ENCODE measurements at regions not wholly inside any gene's neighbourhood (a gene's known extent, or its start where the extent isn't known, plus 50 kb on each side); places are given as distances from the start of the nearest gene placed in this dataset.
"Not testable (repeated sequence)": the region's sequence is repeated elsewhere in the genome, so short reads cannot be mapped to it uniquely, and the experiment has no call there.

DNA sequence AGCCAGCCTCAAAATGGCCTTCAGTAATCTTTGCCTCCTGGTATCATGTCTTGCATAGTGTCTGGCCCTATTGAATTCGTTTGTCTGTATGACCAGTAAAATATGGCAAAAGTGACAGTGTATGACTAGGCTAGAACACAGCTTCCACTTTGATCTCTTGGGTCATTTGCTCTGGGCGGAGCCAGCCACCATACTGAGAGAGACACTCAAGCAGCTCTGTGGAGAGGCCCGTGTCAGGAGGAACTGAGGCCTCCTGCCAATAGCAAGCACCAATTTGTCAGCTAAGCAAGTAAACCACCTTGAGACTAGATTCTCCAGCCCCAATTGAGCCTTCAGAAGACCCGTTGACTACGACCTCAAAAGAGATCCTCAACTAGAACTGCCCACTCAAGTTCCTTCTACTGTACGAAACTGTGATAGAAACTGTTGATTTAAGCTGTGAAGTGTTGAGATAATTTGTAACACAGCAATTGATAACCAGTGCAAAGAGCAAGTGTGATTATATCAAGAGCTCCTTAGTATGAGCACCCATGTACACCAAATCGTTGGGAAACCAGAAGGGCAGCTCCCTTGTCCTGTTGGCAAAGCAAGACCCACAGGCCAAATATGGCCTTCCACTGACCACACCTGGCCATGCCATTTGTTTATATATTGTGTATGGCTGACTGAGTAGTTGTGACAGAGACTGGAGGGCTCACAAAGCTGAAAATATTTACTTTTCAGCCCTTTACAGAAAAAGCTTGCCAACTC, 52.7 kb upstream of the SERBP1 start:
- in situ Hi-C loops (cut with HindIII; ENCODE audit: low sequenced_read_pairs) = no loop called here

DNA sequence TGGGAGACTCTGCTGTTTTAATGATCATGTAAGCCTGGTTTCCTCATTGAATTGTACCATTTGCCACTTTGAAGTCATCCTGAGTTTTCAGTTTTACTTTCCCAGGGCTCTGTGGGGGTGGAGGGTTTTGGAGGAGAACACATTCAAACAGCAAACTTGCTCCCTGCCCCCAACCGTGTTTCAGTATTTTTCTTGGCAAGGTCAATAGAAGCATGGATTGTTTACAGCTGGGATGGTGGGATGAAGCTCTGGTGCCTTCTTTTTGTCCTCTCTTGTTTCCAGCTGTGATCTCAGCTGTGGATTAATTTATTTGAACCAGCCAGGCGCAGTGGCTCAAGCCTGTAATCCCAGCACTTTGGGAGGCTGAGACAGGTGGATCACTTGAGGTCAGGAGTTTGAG, 54.3 kb upstream of the SERBP1 start:
- in situ Hi-C loops (cut with HindIII; ENCODE audit: low sequenced_read_pairs) = no loop called here

DNA sequence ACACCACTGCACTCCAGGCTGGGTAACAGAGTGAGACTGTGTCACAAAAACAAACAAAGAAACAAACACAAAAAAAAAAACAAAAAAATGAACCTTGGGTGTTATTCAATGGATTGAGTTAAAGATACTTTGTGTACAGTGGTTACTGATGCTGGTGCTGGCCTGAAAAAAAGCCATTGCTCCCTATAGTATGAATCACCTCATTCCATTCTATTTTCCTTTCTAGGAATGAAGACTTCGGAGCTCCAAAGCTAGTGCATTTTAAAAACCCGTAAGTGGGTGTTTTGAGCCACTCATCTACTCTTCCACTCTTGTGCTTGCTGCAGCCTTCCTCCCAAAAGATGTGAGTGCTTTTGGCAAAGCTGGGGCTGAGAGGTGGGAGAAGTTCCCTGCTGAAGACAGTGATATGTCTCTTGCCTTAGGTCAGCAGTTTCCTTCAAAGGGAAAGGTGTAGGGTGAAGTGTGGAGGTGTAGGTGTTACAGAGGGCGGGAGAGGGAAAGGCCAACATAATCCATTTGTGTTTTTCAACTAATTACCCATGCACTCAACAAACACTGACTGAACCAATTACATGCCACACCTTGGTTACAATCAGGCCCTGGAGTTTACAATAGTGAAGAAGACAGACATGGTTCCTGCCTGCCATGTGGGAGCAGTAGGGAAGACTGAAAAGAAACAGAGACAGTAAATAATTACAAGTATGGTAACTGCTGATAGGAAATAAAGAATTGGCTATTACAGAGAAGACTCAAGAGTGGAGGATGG, 55.0 kb upstream of the SERBP1 start:
- in situ Hi-C loops (cut with HindIII; ENCODE audit: low sequenced_read_pairs) = no loop called here

DNA sequence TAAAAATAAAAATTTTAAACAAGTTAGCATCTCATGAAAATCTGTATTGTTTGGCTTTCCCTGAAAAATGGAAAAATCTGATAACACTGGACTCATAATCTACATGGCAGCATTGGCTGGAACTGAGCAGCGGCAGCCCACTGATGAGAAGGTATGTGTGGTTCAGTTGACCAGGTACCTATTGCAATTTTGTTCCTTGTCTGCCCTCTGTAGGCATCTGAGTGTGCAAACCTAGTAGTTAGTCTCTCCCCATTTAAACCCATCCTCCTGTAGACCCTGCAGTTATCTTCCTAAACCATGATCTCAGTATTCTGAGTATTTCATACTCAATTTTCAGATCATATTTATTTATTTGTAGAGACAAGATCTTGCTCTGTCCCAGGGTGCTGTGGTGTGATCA, 59.4 kb upstream of the SERBP1 start:
- in situ Hi-C loops (cut with HindIII; ENCODE audit: low sequenced_read_pairs) = no loop called here

DNA sequence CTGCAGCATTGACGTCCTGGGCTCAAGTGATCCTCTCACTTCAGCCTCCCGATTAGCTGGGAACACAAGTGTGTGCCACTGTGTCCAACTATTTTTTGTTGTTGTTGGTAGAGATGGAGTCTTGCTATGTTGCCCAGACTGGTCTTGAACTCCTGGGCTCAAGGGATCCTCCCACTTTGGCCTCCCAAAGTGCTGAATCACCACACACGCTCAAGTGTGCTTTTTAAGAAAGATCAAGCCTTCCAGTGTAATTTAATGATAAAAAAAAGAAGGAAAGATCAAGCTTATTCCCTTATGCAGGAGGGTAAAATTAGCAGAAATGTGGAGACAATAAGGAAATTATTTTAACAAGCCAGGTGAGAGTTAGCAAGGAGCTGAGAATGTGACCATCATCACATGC, 61.1 kb upstream of the SERBP1 start:
- in situ Hi-C loops (cut with HindIII; ENCODE audit: low sequenced_read_pairs) = no loop called here

DNA sequence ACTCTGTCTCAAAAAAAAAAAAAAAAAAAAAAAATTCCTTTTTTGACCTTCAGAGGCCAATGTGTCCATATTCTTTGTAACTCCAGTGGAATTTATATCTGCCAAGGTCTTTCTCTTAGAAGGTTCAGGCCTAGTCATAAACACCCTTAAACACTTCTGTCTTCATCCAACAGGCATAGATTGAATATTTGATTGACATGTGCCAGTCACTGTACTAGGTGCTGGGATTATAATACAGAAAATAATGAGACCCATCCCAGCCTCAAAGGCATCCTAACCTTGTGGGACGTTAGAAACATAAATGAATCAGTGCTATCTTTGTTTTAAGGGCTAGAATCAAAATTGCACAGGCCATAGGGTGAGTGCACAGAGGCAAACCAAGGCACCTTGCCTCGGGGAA, 62.9 kb upstream of the SERBP1 start:
- in situ Hi-C loops (cut with HindIII; ENCODE audit: low sequenced_read_pairs) = no loop called here

DNA sequence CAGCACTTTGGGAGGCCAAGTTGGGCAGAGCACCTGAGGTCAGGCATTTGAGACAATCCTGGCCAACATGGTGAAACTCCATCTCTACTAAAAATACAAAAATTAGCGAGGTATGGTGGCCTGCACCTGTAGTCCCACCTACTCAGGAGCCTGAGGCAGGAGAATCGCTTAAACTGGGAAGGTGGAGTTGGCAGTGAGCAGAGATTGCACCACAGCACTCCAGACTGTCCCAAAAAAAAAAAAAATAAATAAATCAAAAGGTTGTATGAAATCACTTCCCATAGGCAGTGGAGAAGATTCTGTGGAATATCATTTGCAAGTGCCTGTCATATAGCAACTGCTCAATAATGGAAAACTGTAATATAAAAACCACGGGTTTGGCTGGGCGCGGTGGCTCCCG, 65.1 kb upstream of the SERBP1 start:
- in situ Hi-C loops (cut with HindIII; ENCODE audit: low sequenced_read_pairs) = no loop called here

DNA sequence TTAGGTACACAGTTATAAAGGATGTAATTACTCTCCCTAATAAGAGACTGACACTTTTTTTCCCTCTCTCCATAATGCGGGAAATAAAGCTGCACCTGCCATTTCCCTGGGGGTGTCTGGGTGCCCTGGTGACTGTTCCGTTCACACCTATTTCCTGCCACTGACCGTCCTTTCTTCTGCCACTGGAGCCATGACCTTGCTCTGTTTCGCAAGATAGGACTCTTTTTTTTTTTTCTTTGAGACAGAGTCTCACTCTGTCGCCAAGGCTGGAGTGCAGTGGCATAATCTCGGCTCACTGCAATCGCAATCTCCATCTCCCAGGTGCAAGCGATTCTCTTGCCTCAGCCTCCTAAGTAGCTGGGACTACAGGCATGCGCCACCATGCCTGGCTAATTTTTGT, 66.1 kb upstream of the SERBP1 start:
- in situ Hi-C loops (cut with HindIII; ENCODE audit: low sequenced_read_pairs) = no loop called here

DNA sequence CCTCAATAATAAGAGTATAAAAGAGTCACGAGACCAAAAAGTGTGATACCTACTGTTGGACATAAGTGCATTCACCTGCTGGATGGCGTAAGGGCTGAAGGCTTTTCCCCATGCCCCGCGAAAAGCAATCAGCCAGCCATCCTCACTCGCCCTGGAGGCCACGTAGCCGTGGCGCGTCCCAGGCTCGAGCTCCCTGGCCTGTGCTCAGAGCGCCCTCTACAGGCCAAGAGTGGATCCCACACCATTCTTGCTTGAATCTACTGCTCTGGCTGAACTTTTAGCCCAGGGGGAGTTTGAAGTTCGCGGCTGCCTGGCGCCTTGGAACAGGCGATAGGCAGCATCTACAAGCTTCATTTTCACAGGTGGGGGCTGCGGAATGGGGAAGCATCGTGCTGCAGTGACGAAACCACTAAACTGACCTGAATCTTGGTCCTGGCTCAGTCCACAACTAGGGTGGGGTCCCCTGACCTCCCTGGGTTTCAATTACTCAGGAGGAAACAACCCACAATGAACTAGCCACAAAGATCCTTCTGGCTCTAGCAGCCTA, 70.3 kb upstream of the SERBP1 start:
- in situ Hi-C loops (cut with HindIII; ENCODE audit: low sequenced_read_pairs) = loop anchor here (5.0 kb wide), 3 partner anchors 73 to 258 kb away; no protein-coding TSS in a partner anchor

DNA sequence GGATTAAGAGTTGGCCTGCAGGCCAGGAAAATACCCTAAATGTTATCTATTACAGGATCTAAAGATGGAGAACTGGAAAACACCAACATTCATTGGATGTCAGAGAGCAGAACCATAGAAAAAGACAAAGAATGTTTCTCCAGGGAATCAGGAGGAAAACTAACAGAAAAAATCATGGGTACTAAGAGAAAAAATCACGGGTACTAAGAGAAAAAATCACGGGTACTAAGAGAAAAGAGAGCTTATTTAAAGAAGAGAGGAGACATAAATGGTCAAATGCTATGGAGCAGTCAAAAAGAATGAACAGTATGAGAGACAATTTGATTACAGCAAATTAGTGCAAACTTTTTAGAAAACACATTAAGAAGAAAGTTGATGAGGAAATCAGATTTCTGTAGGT, 73.8 kb upstream of the SERBP1 start:
- in situ Hi-C loops (cut with HindIII; ENCODE audit: low sequenced_read_pairs) = loop anchor here (5.0 kb wide), 3 partner anchors 77 to 262 kb away; no protein-coding TSS in a partner anchor

DNA sequence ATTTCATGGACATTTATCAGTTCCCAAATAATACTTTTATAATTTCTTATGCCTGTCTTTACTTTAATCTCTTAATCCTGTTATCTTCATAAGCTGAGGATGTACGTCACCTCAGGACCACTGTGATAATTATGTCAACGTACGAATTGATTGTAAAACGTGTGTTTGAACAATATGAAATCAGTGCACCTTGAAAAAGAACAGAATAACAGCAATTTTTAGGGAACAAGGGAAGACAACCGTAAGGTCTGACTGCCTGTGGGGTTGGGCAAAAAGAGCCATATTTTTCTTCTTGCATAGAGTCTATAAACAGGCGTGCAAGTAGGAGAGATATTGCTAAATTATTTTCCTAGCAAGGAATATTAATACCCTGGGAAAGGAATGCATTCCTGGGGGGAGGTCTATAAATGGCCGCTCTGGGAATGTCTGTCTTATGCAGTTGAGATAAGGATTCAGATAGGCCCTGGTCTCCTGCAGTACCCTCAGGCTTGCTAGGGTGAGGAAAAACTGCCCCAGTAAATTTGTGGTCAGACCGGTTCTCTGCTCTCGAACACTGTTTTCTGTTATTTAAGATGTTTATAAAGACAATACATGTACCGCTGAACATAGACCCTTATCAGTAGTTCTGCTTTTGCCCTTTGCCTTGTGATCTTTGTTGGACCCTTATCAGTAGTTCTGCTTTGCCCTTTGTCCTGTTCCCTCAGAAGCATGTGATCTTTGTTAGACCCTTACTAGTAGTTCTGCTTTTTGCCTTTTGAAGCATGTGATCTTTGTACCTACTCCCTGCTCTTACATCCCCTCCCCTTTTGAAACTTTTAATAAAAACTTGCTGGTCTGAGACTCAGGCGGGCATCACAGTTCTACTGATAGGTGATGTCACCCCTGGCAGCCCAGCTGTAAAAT, 83.4 kb upstream of the SERBP1 start:
- in situ Hi-C loops (cut with HindIII; ENCODE audit: low sequenced_read_pairs) = not testable (repeated sequence)

DNA sequence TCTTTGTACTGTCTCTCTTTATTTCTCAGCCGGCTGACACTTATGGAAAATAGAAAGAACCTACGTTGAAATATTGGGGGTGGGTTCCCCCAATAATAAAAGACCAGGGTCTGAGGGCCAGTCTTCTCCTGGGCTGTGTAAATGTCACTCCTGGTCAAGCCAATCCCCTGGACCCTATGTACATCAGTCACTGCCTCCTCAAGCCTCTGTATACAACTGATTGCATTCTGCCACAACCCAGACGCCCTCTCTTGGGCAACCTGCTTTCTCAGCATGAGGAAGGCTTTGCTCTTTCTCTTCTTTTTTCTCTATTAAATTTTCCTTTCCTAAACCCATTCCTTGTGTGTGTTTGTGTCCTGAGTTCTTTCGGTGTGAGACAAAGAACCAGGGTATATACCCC, 84.1 kb upstream of the SERBP1 start:
- in situ Hi-C loops (cut with HindIII; ENCODE audit: low sequenced_read_pairs) = no loop called here

DNA sequence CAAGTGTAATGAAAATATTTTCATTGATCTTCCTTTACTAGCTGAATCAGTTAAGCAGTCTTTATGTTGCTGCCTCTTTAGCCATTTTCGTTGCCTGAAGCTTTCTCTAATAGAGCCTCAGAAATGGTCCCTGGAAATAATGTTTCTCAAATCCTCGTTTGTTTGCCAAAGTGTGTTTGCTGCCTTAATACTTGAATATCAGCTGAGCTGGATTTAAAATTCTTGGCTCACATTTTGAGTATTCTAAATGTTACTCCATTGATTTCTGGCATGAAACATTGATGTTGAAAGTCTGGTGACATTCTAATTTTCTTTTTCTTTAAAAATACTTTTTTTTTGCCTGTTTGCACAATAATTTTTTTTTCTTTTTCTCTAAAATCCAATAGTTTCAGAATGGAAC, 84.6 kb upstream of the SERBP1 start:
- in situ Hi-C loops (cut with HindIII; ENCODE audit: low sequenced_read_pairs) = no loop called here

DNA sequence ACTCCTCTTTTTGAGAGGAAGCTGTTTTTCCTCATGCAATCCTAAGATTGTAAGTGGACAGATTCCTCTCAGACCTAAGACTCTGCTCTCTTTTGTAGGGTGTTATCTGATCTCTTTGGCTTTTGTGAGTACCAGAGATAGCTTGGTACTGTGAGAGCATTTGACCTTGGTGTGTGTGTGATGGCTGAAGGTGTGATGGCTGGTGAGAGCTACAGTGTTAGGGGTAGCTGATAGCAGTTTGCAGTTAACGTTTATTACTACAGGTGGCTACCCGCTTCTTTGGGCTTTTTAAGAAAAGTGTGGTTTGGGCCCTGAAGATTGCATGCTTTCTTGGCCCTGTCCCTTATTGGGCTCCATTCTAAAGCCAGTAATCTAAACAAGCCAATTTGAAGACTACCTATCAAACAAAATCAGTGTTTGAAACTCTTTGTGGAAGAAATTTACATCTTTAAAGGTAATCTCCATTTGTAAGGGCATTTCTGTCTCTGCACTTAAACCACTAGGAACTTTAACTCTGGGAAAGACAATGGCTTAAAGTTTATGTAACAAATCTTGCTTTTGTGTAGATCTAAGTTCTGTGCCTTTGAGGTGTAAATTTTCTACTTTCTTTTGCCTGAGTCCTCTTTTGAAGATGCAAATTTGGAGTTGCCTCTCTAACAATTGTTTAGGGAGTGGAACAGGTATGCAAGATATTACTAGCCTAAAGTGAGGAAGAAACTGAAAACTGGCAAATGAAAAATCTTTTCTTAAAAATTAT, 85.3 kb upstream of the SERBP1 start:
- in situ Hi-C loops (cut with HindIII; ENCODE audit: low sequenced_read_pairs) = no loop called here

DNA sequence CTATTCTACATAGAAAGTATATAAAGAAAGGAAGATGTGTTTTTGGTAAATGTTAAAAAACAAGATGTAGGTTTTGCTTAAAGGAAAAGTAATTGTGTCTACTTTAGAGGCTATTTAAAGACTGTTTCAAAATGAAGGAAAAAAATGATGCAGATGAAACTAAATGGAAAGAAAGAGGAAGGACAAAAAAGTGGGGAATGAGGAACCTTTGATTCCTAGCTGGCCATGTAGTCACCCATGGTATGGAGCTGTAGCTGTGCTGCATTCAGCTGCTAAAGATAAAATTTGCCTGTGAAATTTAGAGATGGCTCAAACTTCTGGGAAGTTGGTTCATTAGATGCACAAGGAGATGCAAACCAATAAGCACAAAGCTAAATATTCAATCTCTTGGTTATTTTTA, 86.8 kb upstream of the SERBP1 start:
- in situ Hi-C loops (cut with HindIII; ENCODE audit: low sequenced_read_pairs) = no loop called here

DNA sequence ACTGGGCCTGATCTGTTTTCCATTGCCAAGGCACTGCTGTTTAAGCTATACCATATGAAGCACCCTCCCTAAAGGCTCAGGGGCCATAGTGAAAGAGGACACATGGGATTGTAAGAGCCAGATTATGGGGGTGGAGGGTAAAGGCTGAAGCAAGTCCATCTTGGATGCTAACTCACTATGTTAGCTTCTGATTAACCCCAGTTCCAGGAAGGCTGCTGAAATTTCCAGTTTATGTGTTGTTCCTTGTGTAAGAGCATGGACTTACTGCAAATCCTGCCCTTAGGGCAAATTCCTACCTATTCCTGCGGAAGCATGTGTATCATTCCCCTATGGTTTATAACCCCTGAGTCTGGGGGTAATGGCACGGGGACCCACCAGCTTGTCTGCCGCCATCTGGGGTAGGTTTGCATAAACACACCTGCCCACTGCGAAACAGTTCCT, 91.8 kb upstream of the SERBP1 start:
- in situ Hi-C loops (cut with HindIII; ENCODE audit: low sequenced_read_pairs) = no loop called here

DNA sequence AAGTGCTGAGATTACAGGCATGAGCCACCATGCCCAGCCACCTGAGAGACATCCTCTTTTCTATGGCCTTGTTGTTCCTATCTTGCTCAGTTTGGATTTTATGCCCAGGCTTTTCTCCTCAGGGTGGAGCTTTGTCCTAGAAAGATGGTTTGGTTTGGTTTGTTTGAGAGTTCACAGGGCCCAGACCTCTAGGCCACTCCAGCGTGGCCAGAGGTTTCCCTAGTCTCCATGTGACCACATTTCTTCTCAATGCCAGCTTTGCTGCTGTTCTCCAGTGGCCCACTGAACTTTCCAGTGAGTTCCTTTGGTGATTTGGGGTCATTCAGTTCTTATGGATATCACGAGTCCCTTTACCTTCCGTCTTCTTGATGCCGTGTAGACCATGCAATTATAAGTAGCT, 92.6 kb upstream of the SERBP1 start:
- in situ Hi-C loops (cut with HindIII; ENCODE audit: low sequenced_read_pairs) = no loop called here

DNA sequence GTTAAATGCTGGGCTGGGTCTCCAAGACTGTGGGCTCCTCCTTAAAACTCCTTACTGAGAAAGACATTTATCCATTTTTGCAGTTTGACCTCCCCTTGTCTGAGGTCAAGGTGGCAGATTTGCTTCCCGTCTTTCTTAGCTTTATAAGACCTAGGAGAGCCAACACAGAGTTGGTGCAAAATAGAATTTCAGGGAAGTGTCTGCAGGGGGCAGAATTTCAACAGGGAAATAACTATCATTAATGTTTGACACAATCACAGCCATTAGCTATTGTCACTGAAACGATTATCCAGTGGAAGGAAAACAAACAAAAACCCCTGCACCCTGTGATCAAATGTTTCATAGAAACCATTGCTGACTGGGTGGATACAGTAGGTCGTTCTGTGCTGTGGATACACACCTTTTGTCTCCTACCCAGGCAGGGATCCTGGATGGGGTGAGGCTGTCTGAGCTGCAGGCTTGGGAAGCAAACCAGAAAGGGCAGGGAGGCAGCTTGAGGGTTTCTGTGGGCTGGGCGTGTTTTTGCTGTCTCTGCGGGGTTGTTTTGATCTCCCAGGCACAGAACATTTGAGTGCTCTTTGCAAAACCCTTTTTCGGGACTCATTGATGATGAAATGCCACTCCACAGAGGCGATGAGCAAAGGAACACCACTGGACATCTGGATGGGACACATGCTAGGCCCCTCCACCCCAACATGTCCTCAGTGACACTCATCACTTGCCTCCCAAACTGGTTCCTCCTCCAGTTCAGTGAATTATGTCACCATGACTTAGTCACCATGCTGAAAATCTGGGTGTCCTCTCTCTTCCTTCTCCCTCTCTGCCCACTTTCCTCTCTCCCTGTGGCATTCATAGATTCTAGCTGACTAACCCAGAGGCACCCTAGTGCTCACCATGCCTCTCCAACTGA, 94.2 kb upstream of the SERBP1 start:
- in situ Hi-C loops (cut with HindIII; ENCODE audit: low sequenced_read_pairs) = loop anchor here (25.0 kb wide), 2 partner anchors 163 to 813 kb away; partner anchors contain the start of gene GADD45A

Measured in endothelial cell of hepatic sinusoid (primary cell).